ENCODE measurements at regions not wholly inside any gene's neighbourhood (a gene's known extent, or its start where the extent isn't known, plus 50 kb on each side); places are given as distances from the start of the nearest gene placed in this dataset.

- no peak for TF ChIP-seq SUZ12 (IDR thresholded peaks at IDR 0.05; ENCODE audit: low read length)
- no peak for TF ChIP-seq CTCF (IDR thresholded peaks at IDR 0.05; ENCODE audit: control extremely low read depth in 1 of 3, insufficient read depth in 1 of 3, low read depth in 1 of 3, low read length in 3 of 3)
- TF ChIP-seq SP1 (IDR thresholded peaks at IDR 0.05; ENCODE audit: low read depth, low read length): no peak
- no peak for TF ChIP-seq RXRA (IDR thresholded peaks at IDR 0.05; ENCODE audit: insufficient read depth, low read depth, low read length)
- no peak for TF ChIP-seq CBX5 (IDR thresholded peaks at IDR 0.05; ENCODE audit: low read depth, low read length)
These were observed 111.4 kb upstream of the SFSWAP start for GRCh38 chr12:131599190-131600159.

Data from H1 (cell line).